RPMI8226 (cell line): ENCODE measurements at regions not wholly inside any gene's neighbourhood (a gene's known extent, or its start where the extent isn't known, plus 50 kb on each side); places are given as distances from the start of the nearest gene placed in this dataset.
"Not testable (repeated sequence)": the region's sequence is repeated elsewhere in the genome, so short reads cannot be mapped to it uniquely, and the experiment has no call there.

Source experiments
- DNase-seq: peaks from one replicate; pipeline ENCODE4 v3.0.0-alpha.2; 2015

DNA sequence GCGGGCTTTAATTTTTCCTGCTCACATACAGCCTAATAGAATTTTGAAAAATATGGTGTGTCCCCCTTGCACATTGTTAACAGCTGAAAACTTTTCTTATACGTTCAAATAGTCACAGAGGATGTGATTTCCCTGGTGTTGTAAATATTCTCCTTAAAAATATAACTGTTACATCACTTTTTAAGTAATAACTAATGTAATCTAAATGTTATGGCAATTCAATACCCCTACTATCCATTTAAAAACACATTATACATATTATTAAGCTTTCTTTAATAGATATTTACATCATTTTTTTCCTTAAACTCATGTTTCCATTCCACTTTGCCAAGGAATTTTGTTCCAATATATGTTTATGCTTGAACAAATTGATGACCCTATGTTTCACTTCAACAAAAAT lies 85.5 kb upstream of the S1PR1 start:
- no peak for DNase-seq

DNA sequence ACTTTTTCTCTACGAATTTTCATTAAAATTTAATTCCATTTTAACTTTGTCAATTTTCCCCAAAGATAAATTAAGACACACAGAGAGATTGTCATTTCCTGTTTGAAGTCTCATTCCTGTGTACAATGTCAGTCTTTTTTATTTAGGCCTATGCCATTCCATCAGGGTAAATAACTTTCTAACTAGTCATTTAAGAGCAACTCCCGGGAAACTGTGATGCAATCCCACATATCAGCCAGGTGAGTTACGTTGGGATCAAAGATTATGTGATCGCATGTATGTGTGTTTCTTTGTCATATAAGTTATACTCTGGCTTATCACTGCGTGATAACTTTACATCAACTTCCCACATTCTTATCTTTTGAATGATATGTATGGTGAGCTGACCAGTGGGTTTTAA lies 86.1 kb upstream of the S1PR1 start:
- DNase-seq = no peak

DNA sequence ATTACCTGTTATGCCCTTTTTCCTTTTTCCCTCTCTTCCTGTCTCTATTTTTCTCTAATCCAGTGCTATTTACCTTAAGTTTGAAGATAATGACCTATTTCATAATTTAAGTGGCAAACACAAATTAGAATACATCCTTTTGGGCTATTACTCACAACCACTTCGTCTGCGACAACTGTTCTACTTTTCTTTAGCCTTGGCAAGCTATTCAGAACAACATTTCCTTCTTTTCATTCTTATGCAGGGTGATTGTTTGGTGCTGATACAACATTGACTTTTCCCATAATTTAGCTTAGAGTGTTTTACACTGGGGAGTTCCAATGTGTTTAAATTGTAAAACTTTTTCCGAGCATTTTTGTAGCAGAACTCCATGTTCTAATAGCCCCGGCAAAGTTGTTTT lies 86.6 kb upstream of the S1PR1 start:
- DNase-seq = no peak

DNA sequence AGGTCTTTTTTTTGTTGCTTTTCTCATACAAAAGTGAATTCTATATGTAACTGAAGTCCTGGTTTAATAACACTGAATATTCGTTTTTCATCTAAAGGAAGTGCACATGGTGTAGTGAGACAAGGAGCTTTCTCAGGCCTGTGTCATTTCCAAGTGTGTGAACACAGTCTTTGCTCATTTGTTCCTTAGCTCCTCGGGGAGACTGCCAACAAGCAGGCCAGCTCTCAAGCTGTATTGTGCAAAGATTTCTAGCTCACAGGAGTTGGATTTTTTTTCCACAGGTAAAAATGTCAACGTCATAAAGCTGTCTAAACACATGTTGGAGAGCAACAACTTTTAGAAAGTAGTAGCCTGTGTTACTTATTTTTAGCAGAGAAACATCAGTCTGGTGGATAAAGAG lies 87.8 kb upstream of the S1PR1 start:
- no peak for DNase-seq

DNA sequence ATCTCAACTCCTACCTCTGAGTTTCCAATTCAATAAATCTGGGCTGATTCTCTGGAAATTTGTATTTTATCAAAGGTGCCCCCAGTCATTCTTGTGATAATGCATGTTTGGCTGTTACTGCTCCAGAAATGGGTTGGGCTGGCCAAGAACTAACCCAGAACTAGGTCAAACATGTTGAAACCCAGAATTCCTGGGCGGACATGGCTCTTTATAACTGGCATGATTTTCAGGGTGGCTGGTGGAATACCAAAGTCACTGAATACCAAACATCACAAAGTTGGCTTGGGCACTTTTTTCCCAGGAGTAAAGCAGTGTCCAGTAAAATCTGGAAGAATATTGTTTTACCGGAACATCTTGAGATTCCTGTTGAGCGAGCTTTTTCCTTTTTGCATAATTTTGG lies 89.4 kb upstream of the S1PR1 start:
- DNase-seq = no peak

DNA sequence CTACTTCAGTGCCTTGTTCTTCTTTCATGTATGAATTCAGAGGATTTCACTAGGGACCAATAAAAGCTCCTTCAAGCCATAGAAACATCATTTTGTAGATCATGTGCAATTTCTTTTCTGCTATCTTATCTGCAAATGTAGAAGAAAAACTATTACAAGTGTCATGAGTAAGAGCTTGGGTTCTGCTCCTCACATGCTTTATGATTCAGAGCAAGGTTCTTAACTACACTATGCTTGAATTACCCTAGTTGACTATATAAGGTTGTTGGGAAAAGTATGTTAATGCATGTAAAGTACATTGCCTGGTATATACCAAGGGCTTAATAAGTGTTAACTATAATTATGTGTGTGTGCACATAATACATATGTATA lies 91.4 kb upstream of the S1PR1 start:
- no peak for DNase-seq

DNA sequence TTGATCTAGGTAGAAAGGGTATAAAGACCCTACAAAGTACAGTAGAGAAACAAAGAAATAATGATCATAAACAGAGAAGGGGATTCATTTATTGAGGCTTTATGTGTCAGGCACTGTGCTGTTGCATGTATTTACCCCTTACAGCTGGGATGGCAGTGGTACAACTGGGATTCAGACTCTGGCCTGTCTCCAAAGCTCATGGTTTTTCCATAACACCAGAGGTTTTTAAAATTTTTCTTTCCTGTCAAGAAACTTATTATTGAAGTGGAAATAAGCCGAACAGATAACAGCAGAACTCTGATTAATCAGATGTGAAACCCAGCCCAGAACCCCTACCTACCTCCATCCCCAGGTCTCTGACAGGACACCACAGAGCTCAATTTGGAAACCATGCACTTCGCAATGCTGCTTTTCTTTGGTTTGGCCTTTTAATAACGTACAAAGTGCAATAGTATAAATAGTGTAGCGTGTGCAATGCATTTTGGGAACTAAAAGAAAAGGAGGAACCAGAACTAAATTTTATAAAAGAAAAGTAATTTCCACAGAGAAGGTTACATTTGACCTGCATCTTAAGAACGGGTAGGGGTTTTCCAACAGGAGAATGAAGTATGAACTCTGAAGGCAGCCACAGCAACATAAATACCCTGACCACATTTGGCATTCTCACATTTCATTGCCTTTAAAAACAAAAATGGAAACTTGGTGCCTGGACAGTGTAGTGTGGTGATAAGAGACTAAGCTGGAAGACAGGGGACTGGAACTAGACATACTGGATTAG lies 92.0 kb upstream of the S1PR1 start:
- no peak for DNase-seq

DNA sequence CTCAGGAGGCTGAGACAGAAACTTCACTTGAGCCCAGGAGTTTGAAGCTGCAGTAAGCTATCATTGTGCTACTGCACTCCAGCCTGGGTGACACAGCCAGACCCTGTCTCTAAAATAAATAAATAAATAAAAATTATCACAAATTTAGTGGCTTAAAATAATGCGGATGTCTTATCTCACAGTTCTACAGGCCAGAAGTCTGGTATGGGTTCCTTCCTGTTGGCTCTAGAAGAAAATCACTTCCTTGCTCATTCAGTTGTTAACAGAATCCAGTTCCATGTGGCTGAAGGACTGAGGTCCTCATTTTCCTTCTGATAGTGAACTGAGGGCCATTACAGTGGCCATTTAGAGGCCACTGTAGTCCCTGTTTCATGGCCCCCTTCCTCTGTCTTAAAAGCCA lies 94.6 kb upstream of the S1PR1 start:
- DNase-seq = no peak

DNA sequence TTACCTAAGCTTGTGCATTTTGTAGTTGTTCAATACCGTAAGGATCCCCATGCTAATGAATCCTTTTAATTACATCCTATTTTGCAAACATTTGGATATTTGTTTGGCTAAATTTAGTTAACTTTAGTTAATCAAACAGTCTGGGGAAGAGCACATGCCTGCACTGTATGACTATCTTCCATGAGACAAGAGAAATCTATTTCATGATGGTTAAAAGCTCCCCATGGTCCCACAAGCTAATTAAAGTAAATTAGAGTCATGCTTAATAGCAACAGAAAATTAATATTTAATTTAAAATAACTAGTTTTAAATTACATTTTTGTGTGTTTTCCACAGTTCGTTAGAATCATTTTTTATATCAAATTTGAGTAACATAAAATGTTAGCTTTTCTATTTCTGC lies 95.4 kb upstream of the S1PR1 start:
- no peak for DNase-seq

DNA sequence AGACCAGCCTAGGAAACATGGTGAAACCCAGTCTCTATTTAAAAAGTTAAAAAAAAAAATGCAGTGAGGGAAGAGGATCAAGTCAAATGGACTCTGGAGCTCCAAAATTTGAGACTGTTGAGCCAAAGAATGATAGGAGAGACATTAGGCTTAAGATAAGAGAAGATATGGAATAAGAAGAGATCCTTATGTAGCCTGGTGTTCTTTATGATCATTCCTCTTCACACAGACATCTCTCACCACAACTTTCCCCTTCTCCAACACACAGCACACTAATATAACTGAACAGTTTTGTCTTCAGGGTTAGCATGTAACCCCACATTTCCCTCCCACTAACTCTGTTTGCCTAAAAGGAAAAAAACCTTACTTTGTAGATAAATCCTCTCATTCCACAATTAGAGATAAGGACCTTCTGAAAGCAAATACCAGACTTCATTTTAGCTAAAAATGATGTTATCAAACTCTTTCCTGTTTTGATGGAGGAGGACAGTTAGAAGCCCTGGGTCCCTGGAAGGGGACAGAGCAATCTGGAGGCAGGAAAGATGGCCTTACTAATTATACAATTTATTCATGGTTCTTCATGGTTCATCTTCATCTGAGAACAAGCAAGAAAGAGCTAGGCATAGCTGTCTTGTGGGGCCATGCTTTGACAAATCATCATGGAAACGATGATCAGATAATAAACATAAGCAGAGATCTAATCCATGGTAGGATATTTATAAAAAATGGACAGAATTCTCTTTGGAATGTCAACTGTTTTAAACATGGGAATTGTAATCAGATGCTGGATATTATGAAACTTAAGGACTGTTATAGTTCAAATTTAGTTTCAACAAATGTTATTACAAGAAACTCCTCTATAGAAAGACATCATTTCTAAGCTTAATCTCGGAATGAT lies 96.7 kb upstream of the S1PR1 start:
- no peak for DNase-seq

DNA sequence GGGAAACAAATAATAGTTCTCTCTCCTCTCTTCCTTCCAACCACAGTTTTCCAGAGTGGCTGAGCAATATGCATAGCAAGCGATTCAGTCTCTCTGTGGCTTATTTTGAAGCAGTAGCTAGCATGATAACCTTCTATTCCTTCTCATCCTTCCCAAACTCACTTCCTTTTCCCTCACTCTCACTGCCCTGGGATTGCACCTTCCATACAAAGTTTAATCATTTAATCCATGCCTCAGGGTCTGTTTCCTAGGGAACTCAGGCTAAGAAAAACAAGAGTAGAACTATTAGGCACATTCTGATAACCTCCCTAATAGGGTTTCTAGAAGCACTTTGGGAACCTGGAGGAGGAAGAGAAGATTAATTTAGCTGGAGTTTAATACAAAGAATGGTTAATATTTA lies 97.7 kb upstream of the S1PR1 start:
- no peak for DNase-seq

DNA sequence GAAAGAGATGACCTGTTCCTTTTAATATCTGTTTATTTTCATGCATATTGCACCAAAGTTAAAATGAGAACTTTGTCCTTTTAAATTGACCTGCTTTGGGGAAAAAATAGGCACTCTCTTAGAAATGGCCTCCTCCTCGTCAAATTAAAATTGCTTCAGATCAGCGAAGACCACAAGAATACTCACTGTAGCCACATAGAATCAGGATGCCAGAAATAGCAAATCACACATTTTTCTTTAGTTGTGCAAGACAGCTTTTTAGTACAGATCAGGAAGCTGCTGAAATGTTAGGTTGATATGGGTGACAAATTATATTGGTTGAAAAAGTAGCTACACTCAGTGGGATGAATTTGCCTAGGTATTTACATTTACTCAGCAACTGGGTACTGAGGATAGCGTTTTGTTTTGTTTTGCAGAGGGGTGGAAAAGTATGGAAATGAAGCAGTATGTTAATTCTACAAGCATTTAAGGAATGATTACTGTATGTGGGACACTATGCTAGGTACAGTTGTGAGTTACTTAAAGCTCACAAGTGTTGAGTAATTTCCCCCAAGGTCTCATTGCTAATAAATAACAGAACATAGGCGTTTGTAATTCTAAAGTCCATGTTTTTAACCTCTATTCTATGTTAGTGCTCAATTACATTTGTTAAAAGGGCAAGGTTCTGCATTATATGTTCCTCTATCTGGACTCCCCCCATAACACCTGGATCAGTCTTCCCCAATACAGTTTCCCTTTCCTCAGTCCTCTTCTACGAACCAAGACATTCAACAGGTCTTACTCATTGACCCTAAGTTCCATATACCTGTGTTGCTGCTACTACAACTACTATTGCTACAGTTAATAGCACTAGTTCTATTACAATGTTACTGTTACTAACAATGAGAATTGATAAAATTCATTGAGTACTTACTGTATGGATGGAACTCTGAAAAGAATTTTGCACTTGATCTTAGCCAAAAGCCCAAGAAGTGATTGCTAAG lies 99.4 kb upstream of the S1PR1 start:
- no peak for DNase-seq

DNA sequence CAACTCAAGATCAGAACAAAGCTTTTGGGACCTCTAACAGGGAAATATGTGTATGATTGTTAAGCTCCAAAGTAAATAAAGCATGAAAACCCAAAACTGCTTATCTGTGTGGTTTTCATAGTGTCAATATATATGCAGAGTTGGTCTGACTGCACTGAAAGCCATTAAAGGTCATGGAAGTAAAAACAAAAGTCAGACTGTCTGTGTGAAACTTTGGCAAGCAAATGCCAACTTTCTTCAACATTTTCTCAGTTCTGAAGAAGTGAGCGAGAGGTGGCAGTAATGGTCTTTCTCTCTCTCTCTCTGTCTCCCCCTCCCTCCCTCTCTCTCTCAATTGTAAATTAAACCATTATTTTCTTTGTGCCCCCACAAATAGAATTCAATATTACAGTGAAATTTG lies 100.1 kb upstream of the S1PR1 start:
- peak; percentile 14 for DNase-seq

DNA sequence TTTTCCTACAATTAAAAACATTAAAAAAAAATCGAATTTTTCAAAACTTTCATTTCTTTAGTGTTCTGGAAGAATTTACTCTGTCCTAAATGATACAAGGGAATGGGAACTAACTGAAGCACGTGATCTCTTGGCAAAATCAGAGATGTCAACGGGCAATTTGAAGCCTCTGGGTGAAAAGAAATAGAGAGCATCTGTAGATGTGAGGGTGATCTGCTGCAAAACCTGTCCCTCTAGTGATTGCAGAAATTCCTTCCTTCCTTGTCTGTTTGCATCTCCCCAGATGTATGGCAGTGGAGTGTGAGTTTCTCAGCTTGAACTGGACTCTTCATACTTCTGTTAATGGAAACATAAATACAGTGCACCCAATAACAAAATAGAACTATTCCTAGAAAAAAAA lies 100.5 kb upstream of the S1PR1 start:
- no peak for DNase-seq

DNA sequence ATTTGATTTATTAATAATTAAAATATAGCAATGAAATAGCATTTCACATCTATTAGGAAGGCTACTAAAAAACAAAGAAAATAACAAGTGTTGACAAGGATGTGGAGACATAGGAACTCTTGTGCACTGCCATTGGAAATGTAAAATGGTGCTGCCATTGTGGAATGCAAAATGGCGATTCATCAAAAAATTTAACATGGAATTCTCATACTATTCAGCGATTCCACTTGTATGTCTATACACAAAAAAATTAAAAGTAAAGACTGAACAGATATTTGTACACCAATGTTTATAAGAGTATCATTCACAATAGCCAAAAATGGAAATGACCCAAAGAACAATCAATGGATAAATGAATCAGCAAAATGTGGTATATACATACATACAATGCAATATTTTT lies 101.3 kb upstream of the S1PR1 start:
- DNase-seq = no peak

DNA sequence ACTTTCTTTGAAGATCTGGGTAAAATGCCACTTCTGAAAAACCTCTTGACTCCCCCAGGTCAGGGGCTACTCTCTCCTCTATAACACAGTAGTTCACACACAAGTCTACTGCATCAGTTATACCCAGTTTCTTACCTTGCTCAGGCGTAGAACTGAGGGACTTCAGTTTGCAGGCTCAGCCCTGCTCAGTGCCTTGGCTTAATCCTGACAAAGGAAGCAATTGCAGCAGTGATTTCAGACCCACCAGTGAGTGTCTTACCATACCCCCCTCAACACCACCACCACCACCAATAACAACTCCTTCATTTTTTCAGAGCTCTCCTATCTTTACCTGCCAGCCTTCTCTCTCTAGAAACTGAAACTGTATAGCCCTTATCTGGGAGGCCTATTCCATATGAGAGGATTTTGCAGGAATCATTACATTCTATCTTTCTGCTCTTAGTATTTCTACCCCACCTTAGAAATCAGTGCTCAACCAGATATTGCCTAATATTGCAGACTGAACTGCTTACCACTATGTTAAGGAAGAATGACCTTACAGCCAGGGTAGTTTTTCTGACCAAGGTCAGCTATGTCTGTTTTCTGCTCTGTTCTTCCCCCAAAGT lies 105.5 kb upstream of the S1PR1 start:
- DNase-seq = no peak

DNA sequence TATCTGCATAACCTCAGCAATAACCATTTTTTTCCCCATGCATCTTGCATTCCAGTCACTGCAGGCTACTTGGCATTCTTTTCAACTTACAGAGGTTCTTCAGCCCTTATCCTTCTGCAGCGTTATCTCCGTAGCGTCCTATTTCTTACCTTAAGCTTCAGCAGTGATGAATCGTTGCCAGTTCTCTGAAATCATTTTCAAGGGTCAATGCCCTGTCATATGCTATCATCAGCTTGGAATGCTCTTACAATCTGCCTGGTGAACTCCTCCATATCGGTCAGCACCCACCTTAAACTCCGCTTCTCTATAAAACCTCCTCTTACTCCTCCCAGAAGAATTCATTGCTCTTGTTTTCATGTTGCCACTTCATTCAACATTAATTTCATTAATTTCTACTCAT lies 105.1 kb upstream of the DPH5 start:
- DNase-seq = no peak

DNA sequence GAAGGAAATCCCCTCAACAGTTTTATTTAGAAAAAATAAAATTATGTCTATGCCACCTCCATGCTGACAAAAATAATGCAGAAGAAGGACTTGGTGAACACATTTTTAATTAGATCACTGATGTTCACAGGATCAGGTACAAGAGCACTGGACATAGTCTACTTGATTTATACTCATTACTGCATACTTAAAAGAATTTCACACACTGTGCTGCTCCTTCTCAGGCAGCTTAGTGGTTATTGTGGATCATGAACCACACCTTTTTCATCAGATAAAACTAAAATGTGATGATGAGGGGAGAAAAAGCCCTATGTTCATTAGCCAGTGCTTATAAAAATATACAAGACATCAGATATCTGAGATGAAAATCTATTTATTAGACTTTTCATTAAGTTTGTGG lies 103.3 kb upstream of the DPH5 start:
- no peak for DNase-seq

DNA sequence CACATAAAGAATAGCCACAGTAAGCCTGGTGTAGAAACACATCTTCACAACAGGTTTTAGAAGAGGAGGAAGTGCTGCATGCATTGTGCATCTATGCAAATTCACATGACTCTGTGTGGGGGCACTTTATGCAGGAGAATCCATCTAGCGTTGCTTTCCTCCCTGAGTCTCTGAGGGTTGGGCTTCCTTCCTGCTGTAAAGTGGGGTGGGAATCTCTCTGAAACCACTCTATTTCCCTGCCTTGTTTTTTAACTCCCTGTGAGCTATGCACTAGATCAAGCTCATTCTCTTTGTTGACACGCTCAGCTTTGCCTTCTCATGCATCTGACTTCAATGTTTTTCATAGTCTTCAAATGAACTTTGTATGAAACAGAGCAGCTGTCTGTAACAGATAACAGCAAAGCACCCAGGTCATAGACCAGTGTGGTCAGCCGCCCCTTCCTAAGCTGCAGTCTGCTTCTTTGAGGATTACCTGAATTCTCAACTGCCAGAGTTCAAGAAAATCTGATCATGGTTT lies 102.7 kb upstream of the DPH5 start:
- DNase-seq = no peak

DNA sequence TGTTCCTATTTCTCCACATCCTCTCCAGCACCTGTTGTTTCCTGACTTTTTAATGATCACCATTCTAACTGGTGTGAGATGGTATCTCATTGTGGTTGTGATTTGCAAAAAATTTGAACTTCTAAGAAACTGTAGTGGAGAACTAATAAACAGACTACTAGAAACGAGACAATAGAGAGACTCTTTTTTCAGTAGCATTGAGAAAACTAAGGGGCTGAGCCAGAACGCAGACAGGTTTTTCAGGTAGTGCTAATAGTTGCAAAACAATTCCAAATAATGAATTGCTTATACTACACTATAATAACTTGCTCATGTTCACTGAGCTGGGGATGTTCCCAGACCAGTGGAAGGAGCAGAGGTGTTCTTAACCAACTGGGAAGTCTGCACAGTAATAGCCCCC lies 98.8 kb upstream of the DPH5 start:
- no peak for DNase-seq

DNA sequence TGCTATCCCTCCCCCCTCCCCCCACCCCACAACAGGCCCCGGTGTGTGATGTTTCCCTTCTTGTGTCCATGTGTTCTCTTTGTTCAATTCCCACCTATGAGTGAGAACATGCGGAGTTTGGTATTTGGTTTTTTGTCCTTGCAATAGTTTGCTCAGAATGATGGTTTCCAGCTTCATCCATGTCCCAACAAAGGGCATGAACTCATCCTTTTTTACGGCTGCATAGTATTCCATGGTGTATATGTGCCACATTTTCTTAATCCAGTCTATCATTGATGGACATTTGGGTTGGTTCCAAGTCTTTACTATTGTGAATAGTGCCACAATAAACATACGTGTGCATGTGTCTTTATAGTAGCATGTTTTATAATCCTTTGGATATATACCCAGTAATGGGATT lies 98.3 kb upstream of the DPH5 start:
- not testable (repeated sequence) for DNase-seq

DNA sequence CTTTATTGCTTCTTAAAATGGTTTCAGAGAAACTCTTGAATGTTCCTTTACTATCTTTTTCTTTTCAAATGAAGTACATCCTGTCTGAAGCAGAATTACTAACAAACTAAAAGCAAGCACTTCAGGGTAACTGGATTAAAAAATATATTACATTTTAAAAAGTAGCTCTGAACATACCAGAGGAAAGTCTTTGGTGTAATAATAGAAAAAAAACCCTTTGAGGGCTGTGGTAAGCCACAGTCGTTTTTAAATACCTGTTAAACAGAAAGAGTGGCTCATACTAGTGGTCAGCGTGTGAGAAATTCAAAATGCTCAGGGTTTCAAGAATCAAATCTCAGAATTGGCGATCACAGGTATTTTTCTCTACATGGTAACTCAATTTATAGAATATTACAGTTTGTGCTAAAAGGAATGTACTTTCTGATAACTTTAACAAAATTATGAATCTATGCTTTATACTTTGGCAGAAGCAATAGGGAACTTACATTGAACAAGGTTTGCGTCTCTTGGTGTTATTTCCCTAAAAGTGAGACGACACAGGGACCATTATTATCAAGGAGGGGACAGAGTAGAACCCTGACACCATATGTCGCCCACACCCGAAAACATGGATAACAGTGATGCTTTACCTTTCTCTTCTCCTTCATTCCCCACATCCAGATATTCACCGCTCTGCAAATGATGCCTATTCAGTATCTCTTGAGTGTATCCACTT lies 97.0 kb upstream of the DPH5 start:
- DNase-seq = no peak
